Nucleus accumbens (tissue), 56 donors: ENCODE measurements at regions not wholly inside any gene's neighbourhood (a gene's known extent, or its start where the extent isn't known, plus 50 kb on each side); places are given as distances from the start of the nearest gene placed in this dataset.

ENCODE experiments used
- DNase-seq, 56 donors: peaks; one replicate each; lab custom pipeline; 2025; lab: John Stamatoyannopoulos, UW

- DNase-seq = no peak
Measured at GRCh38 chr18:6465281-6465680, 50.6 kb upstream of the L3MBTL4 start.

- DNase-seq = peak in 17 of 56 donors; percentile 4 to 46 (median 18)
Measured at GRCh38 chr18:6476190-6476589, 61.5 kb upstream of the L3MBTL4 start.

GRCh38 chr18:6476880-6477279 lies 62.2 kb upstream of the L3MBTL4 start:
- DNase-seq = no peak

DNA sequence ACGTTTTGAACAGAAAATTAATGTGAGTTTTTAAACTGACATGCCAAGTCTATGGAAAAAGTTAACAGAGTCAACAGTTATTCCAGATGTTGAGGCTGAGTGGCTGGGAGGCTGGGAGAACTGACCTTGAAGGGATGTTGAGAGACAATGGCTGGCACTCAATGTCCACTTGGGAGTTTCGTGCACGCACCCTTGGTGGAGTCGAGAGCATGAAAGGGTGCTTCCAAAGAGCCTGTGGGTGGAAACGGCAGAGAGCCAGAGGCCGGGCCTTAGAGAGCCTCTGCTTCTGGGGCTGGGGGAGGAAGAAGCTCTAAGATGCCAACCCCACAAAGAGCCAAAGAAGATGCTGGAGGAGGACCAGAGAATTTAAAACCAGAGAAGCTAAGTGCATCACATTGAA lies 63.4 kb upstream of the L3MBTL4 start:
- no peak for DNase-seq

GRCh38 chr18:6479699-6480098 lies 65.0 kb upstream of the L3MBTL4 start:
- no peak for DNase-seq

- DNase-seq = peak in 28 of 56 donors; percentile 1 to 63 (median 17)
Measured at GRCh38 chr18:6482198-6482977, 67.7 kb upstream of the L3MBTL4 start.

- DNase-seq = no peak
Measured at GRCh38 chr18:6484659-6485058, 69.9 kb upstream of the L3MBTL4 start.

GRCh38 chr18:6486313-6486712 lies 71.6 kb upstream of the L3MBTL4 start:
- DNase-seq = no peak

DNA sequence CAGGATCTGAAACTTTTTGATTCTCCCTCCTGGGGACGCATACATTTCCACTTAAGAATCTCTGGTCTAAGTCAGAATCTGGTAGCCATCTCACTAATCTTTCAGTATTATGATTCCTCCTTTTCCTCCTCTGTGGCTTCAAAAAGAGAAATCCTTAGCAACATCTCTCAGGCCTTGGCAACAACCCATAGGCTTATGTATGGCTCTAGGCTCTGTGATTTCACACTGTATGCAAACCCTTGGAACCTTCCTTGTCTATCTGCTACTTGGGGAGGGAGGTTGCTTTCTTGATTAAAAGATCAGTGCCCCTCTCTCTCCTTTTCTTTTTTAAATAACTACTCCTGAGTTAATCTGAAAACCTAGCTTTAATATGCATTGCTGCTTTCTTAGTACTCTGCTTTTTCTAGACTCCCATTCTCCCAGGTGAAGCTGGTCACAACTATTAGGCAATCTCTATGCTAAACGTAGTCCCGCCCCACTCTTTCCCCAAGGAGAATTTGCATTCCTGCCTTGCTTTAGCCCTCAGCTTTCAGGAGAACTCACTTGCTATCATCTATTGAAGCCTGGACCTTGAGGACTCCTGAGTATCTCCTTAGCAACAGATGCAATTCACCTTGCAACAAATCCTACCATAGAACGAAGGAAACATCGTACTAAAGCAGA lies 72.2 kb upstream of the L3MBTL4 start:
- no peak for DNase-seq

DNA sequence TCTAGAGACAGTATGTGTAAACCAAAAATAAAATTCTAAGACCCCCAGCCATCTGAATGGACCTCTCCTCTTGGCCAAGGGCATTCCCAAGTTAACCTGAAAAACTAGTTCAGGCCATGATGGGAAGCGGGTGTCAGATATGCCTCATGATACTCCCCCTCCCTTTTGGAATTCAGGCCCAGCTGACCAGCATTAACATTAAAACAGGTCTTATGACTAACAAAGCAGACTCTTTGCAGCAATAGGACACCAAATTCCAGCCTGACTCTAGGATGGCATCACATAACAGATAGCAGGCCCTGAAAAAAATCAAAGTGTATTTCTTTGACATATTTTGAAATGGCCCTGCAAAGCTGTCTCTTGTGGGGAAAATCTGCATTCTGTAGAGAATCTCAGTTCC lies 73.3 kb upstream of the L3MBTL4 start:
- DNase-seq = no peak

DNA sequence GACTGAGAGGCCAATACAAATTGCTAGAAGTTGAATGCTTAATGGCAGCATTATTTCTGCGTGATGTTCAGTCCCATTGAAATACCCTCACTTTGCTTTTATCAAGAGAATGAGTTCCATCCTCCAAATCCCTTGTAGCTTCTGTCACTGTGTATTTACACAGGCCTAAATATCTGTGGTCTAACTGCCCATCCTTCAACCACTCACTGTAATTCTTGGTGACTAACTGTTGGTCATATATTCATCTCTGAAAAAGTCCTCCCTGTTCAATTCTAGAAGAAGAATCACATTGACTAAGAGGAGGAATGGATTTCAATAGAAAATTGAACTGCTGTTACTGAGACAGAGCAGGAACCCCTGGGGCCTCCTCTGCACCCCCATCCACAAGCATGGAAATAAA lies 74.2 kb upstream of the L3MBTL4 start:
- no peak for DNase-seq

DNA sequence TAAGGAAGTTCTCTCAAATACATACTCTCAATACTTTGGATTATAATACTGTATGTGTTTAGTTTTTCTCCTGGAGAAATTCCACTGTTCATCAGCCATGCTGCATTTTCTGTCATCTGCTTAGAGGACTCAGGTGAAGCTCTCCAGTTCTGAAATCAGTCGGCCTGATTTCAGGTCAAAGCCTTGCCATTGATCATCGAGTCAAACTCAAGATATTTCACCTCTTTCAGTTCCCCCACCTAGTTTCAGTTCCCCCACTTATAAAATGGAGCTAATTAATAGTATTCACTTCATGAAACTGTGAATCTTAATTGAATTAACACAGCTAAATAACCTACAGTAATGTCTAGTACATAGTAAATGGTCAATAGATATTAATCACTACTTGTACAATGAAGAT lies 75.3 kb upstream of the L3MBTL4 start:
- no peak for DNase-seq

DNA sequence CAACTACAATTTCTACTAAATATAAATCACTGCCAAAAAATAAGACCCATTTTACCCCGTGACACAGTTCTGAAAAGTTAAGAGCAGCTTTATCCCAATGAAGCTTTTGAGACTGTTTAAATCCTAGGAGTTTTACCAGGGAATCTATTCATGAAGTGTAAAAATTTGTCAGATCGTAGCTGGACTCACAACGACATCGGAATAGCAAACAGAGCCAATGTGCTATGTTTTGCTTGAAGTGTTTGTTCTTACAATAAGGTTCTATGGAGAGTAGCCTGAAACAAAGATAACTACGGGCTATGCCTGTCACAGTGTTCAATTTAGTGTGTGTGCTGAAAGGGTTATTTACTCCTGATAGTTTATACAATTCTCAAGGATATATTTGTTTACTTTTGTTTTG lies 78.5 kb upstream of the L3MBTL4 start:
- DNase-seq = no peak

DNA sequence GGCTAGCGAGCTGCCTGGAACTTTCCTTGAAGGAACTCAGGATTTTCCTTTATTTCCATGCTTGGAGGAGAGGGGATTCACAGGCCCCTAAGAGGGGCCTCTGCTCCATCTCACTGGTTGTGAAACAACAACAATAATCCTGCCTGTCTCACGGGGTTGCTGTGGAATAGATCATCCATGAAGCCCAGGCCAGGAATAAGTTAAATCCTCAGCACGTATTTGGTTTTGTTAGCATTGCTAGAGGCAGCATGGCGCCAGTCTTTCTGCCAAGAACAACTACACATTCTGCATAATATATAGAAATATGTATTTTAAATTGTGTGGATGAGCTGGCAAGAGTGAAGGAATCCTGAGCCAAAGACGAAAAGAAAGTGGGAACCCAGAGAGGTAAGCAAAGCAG lies 80.8 kb upstream of the L3MBTL4 start:
- DNase-seq = no peak

DNA sequence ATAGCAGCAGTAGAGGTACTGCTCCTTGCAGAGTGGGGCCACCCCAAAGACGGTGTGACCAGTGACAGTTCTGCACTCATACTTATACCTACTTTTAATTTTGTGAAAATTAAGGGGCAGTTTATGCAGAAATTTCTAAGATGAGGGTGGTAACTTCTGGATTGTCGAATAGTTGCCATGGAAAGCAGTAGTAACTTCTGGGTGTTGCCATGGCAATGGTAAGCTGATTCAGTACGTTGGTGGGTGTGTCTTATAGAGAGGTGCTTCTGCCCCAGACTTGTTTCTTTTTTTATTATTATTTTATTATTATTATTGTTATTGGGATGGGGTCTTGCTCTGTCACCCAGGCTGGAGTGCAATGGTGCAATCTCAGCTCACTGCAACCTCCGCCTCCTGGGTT lies 82.8 kb upstream of the L3MBTL4 start:
- peak in 12 of 56 donors; percentile 1 to 46 (median 23) for DNase-seq

DNA sequence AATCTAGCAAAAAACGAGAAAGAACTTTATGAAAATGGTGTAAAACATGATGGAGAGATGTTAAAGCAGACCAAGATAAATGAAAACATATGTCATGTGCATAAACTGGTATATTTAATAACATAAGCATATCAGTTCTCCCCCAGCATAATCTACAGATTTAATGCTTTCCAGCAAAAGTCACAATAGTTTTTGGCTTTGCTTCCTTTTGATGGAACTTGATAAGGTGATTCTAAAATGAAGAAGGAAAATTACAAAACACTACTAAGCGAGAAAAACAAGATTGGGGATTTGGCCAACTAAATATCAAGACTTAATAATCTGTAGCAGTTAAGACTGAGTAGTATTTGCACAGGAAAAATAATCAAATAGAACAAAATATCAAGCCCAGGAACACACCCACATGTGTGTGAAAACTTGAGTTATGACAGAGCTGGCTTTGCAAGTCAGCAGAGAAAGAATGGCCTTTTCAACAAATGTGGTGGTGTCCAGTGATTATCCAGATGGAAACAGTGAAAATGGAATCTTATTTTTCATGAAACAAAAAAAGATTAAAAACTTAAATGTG lies 83.7 kb upstream of the L3MBTL4 start:
- no peak for DNase-seq

- no peak for DNase-seq
Measured at GRCh38 chr18:6504605-6505497, 90.1 kb upstream of the L3MBTL4 start.

- DNase-seq = no peak
Measured at GRCh38 chr18:6505498-6505875, 90.8 kb upstream of the L3MBTL4 start.

DNA sequence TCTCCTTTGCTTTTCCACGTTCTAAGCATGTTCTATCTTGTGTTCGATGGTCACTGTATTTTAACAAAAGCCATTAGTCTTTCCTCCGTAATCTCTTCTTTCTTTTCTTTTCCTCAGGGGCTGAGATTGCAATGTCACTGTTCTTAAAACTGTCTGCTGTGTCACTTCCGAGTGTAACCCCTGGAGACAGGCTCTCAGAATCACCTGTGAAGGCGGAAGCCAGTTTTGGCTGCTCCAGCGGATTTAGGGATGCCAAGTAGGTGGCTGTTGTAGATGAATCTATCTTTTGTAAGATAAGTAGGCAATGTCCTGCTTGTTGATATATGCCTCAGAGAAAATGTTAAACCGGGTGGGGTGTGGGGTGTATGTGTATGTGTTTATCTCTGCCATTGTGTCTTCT lies 94.7 kb upstream of the L3MBTL4 start:
- DNase-seq = no peak

GRCh38 chr18:6509832-6510231 lies 95.1 kb upstream of the L3MBTL4 start:
- no peak for DNase-seq

DNA sequence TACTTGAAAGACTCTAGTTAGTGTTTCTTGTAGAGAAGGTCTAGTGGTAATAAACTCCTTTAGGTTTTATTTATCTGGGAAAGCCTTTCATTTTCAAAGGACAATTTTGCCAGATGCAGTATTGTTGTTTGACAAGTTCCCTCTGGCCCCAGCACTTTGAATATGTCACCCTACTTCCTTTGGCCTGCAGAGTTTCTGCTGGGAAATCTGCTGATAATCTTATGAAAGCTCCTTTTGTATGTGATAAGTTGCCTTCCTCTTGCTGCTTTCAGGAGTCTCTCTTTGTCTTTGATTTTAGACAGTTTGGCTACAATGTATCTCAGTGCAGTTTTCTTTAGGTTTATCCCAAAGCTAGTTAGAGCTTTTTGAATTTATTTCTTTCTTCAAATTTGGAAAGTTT lies 106.2 kb upstream of the L3MBTL4 start:
- no peak for DNase-seq
